ENCODE measurements at regions not wholly inside any gene's neighbourhood (a gene's known extent, or its start where the extent isn't known, plus 50 kb on each side); places are given as distances from the start of the nearest gene placed in this dataset.

GRCh38 chr3:64304828-64305410, 79.7 kb upstream of the PRICKLE2 start:
- TF ChIP-seq CTCF (IDR thresholded peaks at IDR 0.05) (no peak), POLR2A (IDR thresholded peaks at IDR 0.05) (no peak)
